GM12878 (cell line): ENCODE measurements at regions not wholly inside any gene's neighbourhood (a gene's known extent, or its start where the extent isn't known, plus 50 kb on each side); places are given as distances from the start of the nearest gene placed in this dataset.

ENCODE experiments used
- ATAC-seq: fragments of 200-7000 bp; cut with Tn5 transposase; 3 replicates; pipeline ENCODE4 v1.9.1; 2020; ENCODE audit warnings: mild to moderate bottlenecking, moderate library complexity
- BruUV-seq: library from RNA; stranded (reverse); fragments of 400-500 nt; replicated peaks from 2 replicates; lab custom pipeline; 2021; lab: Mats Ljungman, UMichigan
- CTCF ChIA-PET: fragments of 300-600 bp; sonication (Branson Sonifier 250); formaldehyde crosslinking; extraction: SDS; loops from one replicate; lab custom pipeline; 2021; ENCODE audit warnings: inconsistent platforms; lab: Yijun Ruan, JAX
- POLR2A ChIA-PET: fragments of 350-600 bp; formaldehyde crosslinking; extraction: SDS; loops from one replicate; lab custom pipeline; 2021; ENCODE audit warnings: inconsistent platforms; lab: Charles Lee
- RAD21 ChIA-PET: fragments of 300-600 bp; sonication (Branson Sonifier 250); formaldehyde crosslinking; loops from one replicate; lab custom pipeline; 2023; ENCODE audit warnings: antibody characterized with exemption; ENCODE audit not compliant: unreplicated experiment; lab: Charles Lee
- SMC1A ChIA-PET: fragments of 300-600 bp; sonication (Branson Sonifier 250); formaldehyde crosslinking; loops from one replicate; lab custom pipeline; 2023; ENCODE audit not compliant: unreplicated experiment, uncharacterized antibody; lab: Charles Lee
- DNase-seq: peaks from one replicate; pipeline ENCODE4 v3.0.0-alpha.2; 2011; ENCODE audit warnings: low read depth, low spot score
- FAIRE-seq: peaks from 3 replicates; lab custom pipeline; 2011; peaks lifted over from hg19 to GRCh38; lab: Jason Lieb, UNC
- H2AFZ ChIP-seq: 2 replicates; pipeline ENCODE4 v1.6.0; 2011; ENCODE audit warnings: low read depth, low read length, control low read depth; ENCODE audit not compliant: control insufficient read depth
- H3K27ac ChIP-seq: 2 replicates; pipeline ENCODE4 v1.5.1; 2011; ENCODE audit warnings: control low read depth; ENCODE audit not compliant: control insufficient read depth, insufficient read depth
- H3K27me3 ChIP-seq, 2 experiments: replicated peaks in 1 of 2; 2 replicates each; pipeline versions ENCODE4 v1.6.0 to v1.6.1; 2011; ENCODE audit warnings: low read length in 1 of 2; ENCODE audit not compliant: control insufficient read depth in 2 of 2, insufficient read depth in 2 of 2
- H3K36me3 ChIP-seq, 2 experiments: 2 replicates each; pipeline ENCODE4 v1.5.1; 2011; ENCODE audit warnings: low read length in 1 of 2; ENCODE audit not compliant: control insufficient read depth in 2 of 2, insufficient read depth in 2 of 2
- H3K4me1 ChIP-seq: 2 replicates; pipeline ENCODE4 v1.6.1; 2011; ENCODE audit warnings: mild to moderate bottlenecking, low read length, moderate library complexity, mixed read lengths; ENCODE audit not compliant: control insufficient read depth, insufficient read depth
- H3K4me2 ChIP-seq: 2 replicates; pipeline ENCODE4 v1.6.0; 2011; ENCODE audit warnings: control low read depth; ENCODE audit not compliant: control insufficient read depth, insufficient read depth
- H3K4me3 ChIP-seq: fragments of 200-600 bp; sonication (generic); 2 replicates; pipeline ENCODE4 v1.5.1; 2016
- H3K79me2 ChIP-seq: 2 replicates; pipeline ENCODE4 v1.6.0; 2011; ENCODE audit warnings: low read length; ENCODE audit not compliant: control insufficient read depth, insufficient read depth
- H3K9ac ChIP-seq: 2 replicates; pipeline ENCODE4 v1.8.0; 2011; ENCODE audit warnings: low read length, control low read depth, mixed read lengths; ENCODE audit not compliant: control insufficient read depth, insufficient read depth
- H3K9me3 ChIP-seq: replicated peaks from 3 replicates; pipeline ENCODE4 v1.5.1; 2011; ENCODE audit warnings: mild to moderate bottlenecking, low read length; ENCODE audit not compliant: control insufficient read depth, insufficient read depth
- H4K20me1 ChIP-seq: 2 replicates; pipeline ENCODE4 v1.6.0; 2011; ENCODE audit not compliant: control insufficient read depth, insufficient read depth
- CBX3 ChIP-seq: fragments of 200-600 bp; sonication (generic); IDR thresholded peaks from 2 replicates; pipeline ENCODE4 v1.6.1; 2016; ENCODE audit warnings: low read depth, borderline replicate concordance
- FOXM1 ChIP-seq: IDR thresholded peaks from 2 replicates; pipeline ENCODE4 v1.6.1; 2012; ENCODE audit warnings: low read depth, mild to moderate bottlenecking, inconsistent platforms, low read length, moderate library complexity
- MXI1 ChIP-seq: fragments of 150-350 bp; IDR thresholded peaks from 2 replicates; pipeline ENCODE4 v1.6.1; 2011; ENCODE audit warnings: low read depth, mild to moderate bottlenecking, inconsistent platforms, low read length, improper control_type of control experiment
- SP1 ChIP-seq: IDR thresholded peaks from one replicate; pipeline ENCODE4 v1.6.1; 2011; ENCODE audit warnings: low read depth, low read length
- ZNF384 ChIP-seq: IDR thresholded peaks from 2 replicates; pipeline ENCODE4 v1.6.1; 2012; ENCODE audit warnings: low read depth, mild to moderate bottlenecking, low read length, improper control_type of control experiment, borderline replicate concordance
- WGBS: methylation state at CpG from one replicate; pipeline ENCODE4 v1.1.6; 2016; ENCODE audit warnings: low lambda C conversion rate; ENCODE audit not compliant: insufficient replicate concordance, insufficient coverage; ENCODE audit errors: missing lambda C conversion rate; 5-methylcytosine and 5-hydroxymethylcytosine counted together
- in situ Hi-C: fragments of 300-500 bp; cut with MboI; formaldehyde crosslinking; loops from 9 replicates; pipeline ENCODE4 v1.14.3; 2018; ENCODE audit warnings: mixed read lengths
- intact Hi-C: fragments of 100-400 bp; cut with micrococcal nuclease; formaldehyde crosslinking; loops from one replicate; pipeline ENCODE4 v1.14.2; 2022; ENCODE audit not compliant: unreplicated experiment
- TF ChIP-seq, protein P1 (sequence below), 3 experiments: IDR thresholded peaks in 2 of 3; conservative IDR thresholded peaks in 1 of 3; 2 replicates each; pipeline ENCODE4 v1.5.1; 2011; ENCODE audit warnings: low read depth in 3 of 3, low read length in 3 of 3, mild to moderate bottlenecking in 3 of 3, control low read depth in 2 of 3, moderate library complexity in 2 of 3, inconsistent platforms in 1 of 3, mixed read lengths in 1 of 3; ENCODE audit not compliant: control insufficient read depth in 2 of 3, insufficient read depth in 1 of 3; ENCODE audit errors: extremely low read depth in 1 of 3

DNA sequence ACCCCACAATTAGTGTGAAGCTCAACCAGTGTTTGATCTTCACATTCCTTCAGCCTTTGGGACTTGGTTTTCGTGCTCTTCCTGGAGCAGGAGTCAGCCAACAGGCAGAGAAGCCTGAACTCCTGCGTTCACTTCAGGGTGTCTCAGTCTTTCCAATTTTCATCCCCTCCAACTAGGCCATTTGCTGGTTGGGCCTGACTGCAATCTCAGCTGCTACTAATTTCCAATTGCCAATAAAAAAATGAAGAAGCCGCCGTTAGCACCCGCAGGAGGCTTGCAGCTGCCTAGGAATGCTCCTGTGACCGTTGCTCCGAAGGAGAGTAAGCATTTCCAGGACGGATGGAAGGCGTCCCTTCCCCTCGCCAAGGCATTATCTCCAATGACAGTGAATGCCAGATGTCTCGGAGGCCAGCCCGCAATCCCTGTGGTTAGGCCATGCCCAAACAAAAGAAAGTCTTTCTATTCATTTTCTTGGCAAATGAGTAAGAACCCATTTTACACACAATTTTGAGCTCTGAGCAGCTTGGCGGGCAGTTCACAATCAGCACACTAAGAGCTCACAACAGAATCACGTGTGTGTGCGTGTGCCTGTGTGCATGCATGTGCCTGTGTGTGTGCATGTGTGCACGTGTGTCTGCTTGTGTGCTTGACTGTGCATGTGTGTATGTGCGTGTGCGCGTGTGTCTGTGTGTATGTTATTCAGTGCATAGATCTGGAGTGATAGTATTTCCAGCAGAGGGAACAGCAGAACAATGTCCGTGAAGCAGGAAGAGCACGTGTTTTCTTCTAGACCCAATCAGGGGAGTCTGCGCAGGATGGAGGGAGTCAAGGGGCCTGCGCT lies 301.2 kb downstream of the SMOC2 start:
- DNase-seq (no peak), ATAC-seq (no peak), FAIRE-seq (no peak)
- Histone ChIP-seq H3K4me1 (no peaks in the 10 kb centered on the region), H4K20me1 (no peaks in the 10 kb centered on the region), H3K36me3 (no peaks in the 10 kb centered on the region), H3K27ac (no peak overlapping the region), H3K9me3 (no peaks in the 10 kb centered on the region; the same call in 2 of the 3 replicates), H3K4me3 (no peak overlapping the region), H3K9ac (no peak overlapping the region), H3K27me3 (no peaks in the 10 kb centered on the region), H2AFZ (no peak overlapping the region), H3K4me2 (no peak overlapping the region), H3K79me2 (no peaks in the 10 kb centered on the region)
- CTCF ChIA-PET, result no interaction called here
- BruUV-seq, result no TSS peak
- POLR2A ChIA-PET, result no interaction called here
- in situ Hi-C loops, result no loop called here
- WGBS, result 54% methylated on average over 23 of the region's 23 CpGs
- intact Hi-C loops, result no loop called here
- SMC1A ChIA-PET, result no interaction called here
- TF ChIP-seq FOXM1 (no peak), MXI1 (no peak), ZNF384 (no peak), CBX3 (no peak), SP1 (no peak)
- TF ChIP-seq, protein P1, sequence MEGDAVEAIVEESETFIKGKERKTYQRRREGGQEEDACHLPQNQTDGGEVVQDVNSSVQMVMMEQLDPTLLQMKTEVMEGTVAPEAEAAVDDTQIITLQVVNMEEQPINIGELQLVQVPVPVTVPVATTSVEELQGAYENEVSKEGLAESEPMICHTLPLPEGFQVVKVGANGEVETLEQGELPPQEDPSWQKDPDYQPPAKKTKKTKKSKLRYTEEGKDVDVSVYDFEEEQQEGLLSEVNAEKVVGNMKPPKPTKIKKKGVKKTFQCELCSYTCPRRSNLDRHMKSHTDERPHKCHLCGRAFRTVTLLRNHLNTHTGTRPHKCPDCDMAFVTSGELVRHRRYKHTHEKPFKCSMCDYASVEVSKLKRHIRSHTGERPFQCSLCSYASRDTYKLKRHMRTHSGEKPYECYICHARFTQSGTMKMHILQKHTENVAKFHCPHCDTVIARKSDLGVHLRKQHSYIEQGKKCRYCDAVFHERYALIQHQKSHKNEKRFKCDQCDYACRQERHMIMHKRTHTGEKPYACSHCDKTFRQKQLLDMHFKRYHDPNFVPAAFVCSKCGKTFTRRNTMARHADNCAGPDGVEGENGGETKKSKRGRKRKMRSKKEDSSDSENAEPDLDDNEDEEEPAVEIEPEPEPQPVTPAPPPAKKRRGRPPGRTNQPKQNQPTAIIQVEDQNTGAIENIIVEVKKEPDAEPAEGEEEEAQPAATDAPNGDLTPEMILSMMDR (IDR thresholded peaks at IDR 0.05 in 2 of 3, conservative IDR thresholded peaks at IDR 0.05 in 1 of 3; ENCODE audit: control insufficient read depth in 2 of 3, extremely low read depth in 1 of 3, insufficient read depth in 1 of 3, low read depth in 3 of 3, low read length in 3 of 3), result no peak
- RAD21 ChIA-PET, result no interaction called here
